ENCODE measurements at regions not wholly inside any gene's neighbourhood (a gene's known extent, or its start where the extent isn't known, plus 50 kb on each side); places are given as distances from the start of the nearest gene placed in this dataset.
"Not testable (repeated sequence)": the region's sequence is repeated elsewhere in the genome, so short reads cannot be mapped to it uniquely, and the experiment has no call there.

DNA sequence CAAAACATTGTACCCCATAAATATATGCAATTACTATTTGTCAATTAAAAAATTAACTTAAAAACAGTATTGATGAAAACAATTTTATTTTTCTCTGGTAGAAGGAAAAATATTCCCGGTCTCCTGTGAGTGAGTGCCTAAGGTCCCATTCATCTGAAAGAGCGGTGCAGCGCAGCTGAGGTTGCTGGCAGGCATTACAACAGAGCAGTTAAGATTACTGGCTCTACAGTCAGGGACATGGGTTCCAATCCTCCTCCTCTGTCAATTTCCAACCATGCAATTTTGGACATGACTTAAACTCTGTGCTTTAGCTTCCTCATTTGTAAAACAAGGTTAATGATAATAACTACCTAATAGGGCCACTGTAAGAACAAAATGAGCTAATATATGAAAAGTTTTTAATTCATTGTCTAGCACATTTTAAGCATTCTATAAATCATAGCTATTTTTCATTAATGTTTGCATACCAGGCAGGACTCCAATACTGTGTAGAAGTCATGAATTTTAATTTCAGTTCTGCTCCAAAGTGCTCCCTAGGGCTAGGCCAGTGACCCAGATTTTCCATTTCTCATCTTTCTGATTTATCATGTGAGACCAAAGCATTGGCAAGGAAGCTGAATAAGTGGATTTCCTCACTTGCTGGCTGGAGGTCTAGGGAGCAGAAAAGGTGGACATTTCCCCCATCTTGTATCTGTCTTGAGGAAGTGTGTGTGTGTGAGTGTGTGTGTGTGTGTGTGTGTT, 174.2 kb upstream of the NBPF19 start:
- H4K8ac ChIP-seq (ENCODE audit: extremely low read depth, insufficient read depth, low read length); H2AK5ac ChIP-seq (ENCODE audit: low read depth, low read length); H4K20me1 ChIP-seq (replicated peaks in 1 of 2; ENCODE audit: control insufficient read depth in 1 of 2, insufficient read depth in 2 of 2, low read length in 2 of 2); H2AFZ ChIP-seq (ENCODE audit: low read length); POLR2A ChIA-PET (ENCODE audit: partially characterized antibody); H3K23me2 ChIP-seq (ENCODE audit: low read depth, low read length); H3K4me3 ChIP-seq (ENCODE audit: extremely low read depth in 1 of 4, insufficient read depth in 2 of 4, low read depth in 3 of 4, low read length in 4 of 4); H4K91ac ChIP-seq (replicated peaks; ENCODE audit: insufficient read length, low read length); H4K5ac ChIP-seq (ENCODE audit: insufficient read length, low read depth, low read length); H3K9me3 ChIP-seq (ENCODE audit: insufficient read depth in 2 of 2, low read depth in 1 of 2, low read length in 1 of 2); H3K56ac ChIP-seq (replicated peaks; ENCODE audit: insufficient read length, low read depth, low read length); H3K27me3 ChIP-seq (replicated peaks in 1 of 4; ENCODE audit: control insufficient read depth in 3 of 4, extremely low read depth in 1 of 4, insufficient read depth in 3 of 4, low read length in 3 of 4); H3K36me3 ChIP-seq (ENCODE audit: control insufficient read depth in 2 of 4, insufficient read depth in 4 of 4, low read length in 3 of 4); DNase-seq (ENCODE audit: low read depth in 1 of 2, low spot score in 2 of 2); H3K14ac ChIP-seq (ENCODE audit: insufficient read length); H2BK20ac ChIP-seq (ENCODE audit: low read length); H3K27ac ChIP-seq (ENCODE audit: low read depth, low read length); H3K9ac ChIP-seq (replicated peaks in 1 of 4; ENCODE audit: extremely low read depth in 1 of 4, low read depth in 3 of 4, low read length in 3 of 4); H3K4ac ChIP-seq (replicated peaks; ENCODE audit: insufficient read length, low read depth, low read length); H3K23ac ChIP-seq (ENCODE audit: insufficient read length); H2BK120ac ChIP-seq (replicated peaks; ENCODE audit: low read depth, low read length); H2BK15ac ChIP-seq (ENCODE audit: low read length); H3K18ac ChIP-seq (ENCODE audit: extremely low read depth, low read length); H3K79me1 ChIP-seq (ENCODE audit: low read depth, low read length); H3K4me1 ChIP-seq (replicated peaks in 1 of 4; ENCODE audit: control insufficient read depth in 3 of 4, insufficient read depth in 4 of 4, low read length in 3 of 4); H2BK5ac ChIP-seq (ENCODE audit: low read depth, low read length); H2BK12ac ChIP-seq (ENCODE audit: low read depth, low read length); CTCF ChIA-PET (ENCODE audit: partially characterized antibody); FAIRE-seq; H3K79me2 ChIP-seq (ENCODE audit: control insufficient read depth in 1 of 2, insufficient read depth in 2 of 2, low read length in 2 of 2); H3K4me2 ChIP-seq (ENCODE audit: insufficient read depth in 1 of 2, low read depth in 2 of 2, low read length in 2 of 2): not testable (repeated sequence)
- no CpG with 5 or more reads among the region's 3 CpGs for WGBS, 2 experiments (ENCODE audit: extremely low coverage in 1 of 2, insufficient coverage in 1 of 2, insufficient read length in 1 of 2, insufficient replicate concordance in 2 of 2, low coverage in 1 of 2, low lambda C conversion rate in 2 of 2, missing lambda C conversion rate in 1 of 2)

GRCh38 chr1:149301282-149301681, 173.6 kb upstream of the NBPF19 start:
- 79% methylated on average over 3 of the region's 4 CpGs; no CpG with 5 or more reads in 1 of the 2 experiments for WGBS, 2 experiments (ENCODE audit: extremely low coverage in 1 of 2, insufficient coverage in 1 of 2, insufficient read length in 1 of 2, insufficient replicate concordance in 2 of 2, low coverage in 1 of 2, low lambda C conversion rate in 2 of 2, missing lambda C conversion rate in 1 of 2)
- H2BK5ac ChIP-seq (ENCODE audit: low read depth, low read length); H2BK15ac ChIP-seq (ENCODE audit: low read length); H3K4me1 ChIP-seq (replicated peaks in 1 of 4; ENCODE audit: control insufficient read depth in 3 of 4, insufficient read depth in 4 of 4, low read length in 3 of 4); H2BK120ac ChIP-seq (replicated peaks; ENCODE audit: low read depth, low read length); H2AFZ ChIP-seq (ENCODE audit: low read length); H4K8ac ChIP-seq (ENCODE audit: extremely low read depth, insufficient read depth, low read length); H4K20me1 ChIP-seq (replicated peaks in 1 of 2; ENCODE audit: control insufficient read depth in 1 of 2, insufficient read depth in 2 of 2, low read length in 2 of 2); H3K27ac ChIP-seq (ENCODE audit: low read depth, low read length); H3K27me3 ChIP-seq (replicated peaks in 1 of 4; ENCODE audit: control insufficient read depth in 3 of 4, extremely low read depth in 1 of 4, insufficient read depth in 3 of 4, low read length in 3 of 4); DNase-seq (ENCODE audit: low read depth in 1 of 2, low spot score in 2 of 2); H3K9me3 ChIP-seq (ENCODE audit: insufficient read depth in 2 of 2, low read depth in 1 of 2, low read length in 1 of 2); H4K91ac ChIP-seq (replicated peaks; ENCODE audit: insufficient read length, low read length); H2AK5ac ChIP-seq (ENCODE audit: low read depth, low read length); H3K79me1 ChIP-seq (ENCODE audit: low read depth, low read length); CTCF ChIA-PET (ENCODE audit: partially characterized antibody); H3K14ac ChIP-seq (ENCODE audit: insufficient read length); H3K4ac ChIP-seq (replicated peaks; ENCODE audit: insufficient read length, low read depth, low read length); H3K23me2 ChIP-seq (ENCODE audit: low read depth, low read length); H3K4me3 ChIP-seq (ENCODE audit: extremely low read depth in 1 of 4, insufficient read depth in 2 of 4, low read depth in 3 of 4, low read length in 4 of 4); H3K56ac ChIP-seq (replicated peaks; ENCODE audit: insufficient read length, low read depth, low read length); H3K9ac ChIP-seq (replicated peaks in 1 of 4; ENCODE audit: extremely low read depth in 1 of 4, low read depth in 3 of 4, low read length in 3 of 4); H3K23ac ChIP-seq (ENCODE audit: insufficient read length); H2BK20ac ChIP-seq (ENCODE audit: low read length); H3K4me2 ChIP-seq (ENCODE audit: insufficient read depth in 1 of 2, low read depth in 2 of 2, low read length in 2 of 2); H3K79me2 ChIP-seq (ENCODE audit: control insufficient read depth in 1 of 2, insufficient read depth in 2 of 2, low read length in 2 of 2); FAIRE-seq; H4K5ac ChIP-seq (ENCODE audit: insufficient read length, low read depth, low read length); H3K18ac ChIP-seq (ENCODE audit: extremely low read depth, low read length); POLR2A ChIA-PET (ENCODE audit: partially characterized antibody); H2BK12ac ChIP-seq (ENCODE audit: low read depth, low read length); H3K36me3 ChIP-seq (ENCODE audit: control insufficient read depth in 2 of 4, insufficient read depth in 4 of 4, low read length in 3 of 4): not testable (repeated sequence)
